T-helper 22 cell (primary cell): ENCODE measurements at regions not wholly inside any gene's neighbourhood (a gene's known extent, or its start where the extent isn't known, plus 50 kb on each side); places are given as distances from the start of the nearest gene placed in this dataset.

Experiments used
- DNase-seq: peaks from one replicate; pipeline ENCODE4 v3.0.0-alpha.2; 2020; ENCODE audit warnings: low read depth

DNA sequence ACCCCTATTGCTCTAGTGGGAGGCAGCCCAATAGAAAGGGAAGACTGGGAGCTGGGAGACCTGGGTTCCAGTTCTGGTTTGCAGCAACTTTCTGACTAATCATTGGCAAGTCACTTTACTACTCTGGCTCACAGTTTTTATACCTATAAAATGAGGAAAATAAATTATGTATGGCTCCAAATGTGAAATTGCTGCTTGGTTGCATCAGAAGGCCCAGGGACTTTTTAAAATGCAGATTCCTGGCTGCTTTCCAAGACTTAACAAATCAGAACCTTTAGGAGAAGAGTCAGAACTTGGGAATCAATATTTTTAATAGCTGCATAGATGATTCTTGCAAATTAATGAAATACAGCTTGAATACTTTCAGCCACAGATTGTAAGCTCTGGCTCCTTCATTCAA is 943.9 kb downstream of the EPHA4 start:
- no peak for DNase-seq

DNA sequence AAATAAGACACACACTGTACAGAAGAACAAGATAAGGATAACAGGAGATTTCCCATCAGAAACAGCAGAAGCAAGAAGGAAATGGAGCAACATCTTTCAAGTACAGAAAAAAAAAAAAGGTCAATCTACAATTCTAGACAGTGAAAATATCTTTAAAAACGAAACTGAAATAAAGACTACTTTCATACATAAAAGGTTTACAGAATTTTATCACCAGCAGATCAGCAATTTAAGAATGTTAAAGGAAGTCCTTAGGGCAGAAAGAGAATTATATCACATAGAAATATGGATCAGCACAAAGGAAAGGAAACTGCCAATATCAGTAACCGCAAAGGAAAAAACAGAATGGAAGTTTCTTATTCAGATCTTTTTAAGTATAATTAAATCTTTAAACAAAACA is 931.0 kb downstream of the EPHA4 start:
- no peak for DNase-seq

DNA sequence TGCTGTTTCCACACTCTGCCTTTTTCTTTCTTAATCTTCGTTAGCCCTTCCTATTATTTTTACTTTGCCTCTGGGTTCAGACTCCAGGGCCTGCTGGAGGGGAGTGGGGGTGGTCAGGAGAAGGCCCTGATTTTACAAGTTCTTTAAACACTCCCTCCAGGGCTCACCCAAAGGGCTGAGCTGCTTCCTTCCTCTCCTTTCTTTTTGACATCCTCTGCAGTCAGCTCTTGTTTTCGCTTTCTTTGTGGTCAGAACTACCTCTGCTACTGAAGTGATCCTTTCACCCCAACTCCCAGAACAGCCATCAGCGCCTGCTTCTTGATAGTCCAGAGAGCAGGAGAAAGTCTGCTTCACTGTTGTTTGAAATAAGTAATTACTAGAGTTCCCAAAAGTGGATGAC is 925.7 kb downstream of the EPHA4 start:
- no peak for DNase-seq

DNA sequence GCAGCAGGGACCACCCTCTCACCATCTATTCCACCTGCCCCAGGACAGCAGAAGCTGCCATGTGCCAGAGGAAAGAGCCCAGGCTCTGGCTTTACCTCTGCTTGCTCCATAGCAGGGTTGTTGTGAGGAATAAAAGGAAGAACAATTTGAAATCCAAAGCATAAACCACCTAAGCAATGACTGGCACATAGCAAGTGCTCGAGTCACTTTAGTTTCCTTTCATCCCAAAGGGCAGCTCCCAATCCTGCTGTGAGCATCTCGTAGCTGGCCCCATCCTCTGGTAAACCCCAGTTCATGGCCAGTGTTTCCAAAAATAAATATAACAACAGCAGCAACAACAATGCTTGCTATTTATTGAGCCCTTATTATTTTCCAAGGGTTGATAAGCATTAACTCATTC is 923.5 kb downstream of the EPHA4 start:
- DNase-seq = no peak

DNA sequence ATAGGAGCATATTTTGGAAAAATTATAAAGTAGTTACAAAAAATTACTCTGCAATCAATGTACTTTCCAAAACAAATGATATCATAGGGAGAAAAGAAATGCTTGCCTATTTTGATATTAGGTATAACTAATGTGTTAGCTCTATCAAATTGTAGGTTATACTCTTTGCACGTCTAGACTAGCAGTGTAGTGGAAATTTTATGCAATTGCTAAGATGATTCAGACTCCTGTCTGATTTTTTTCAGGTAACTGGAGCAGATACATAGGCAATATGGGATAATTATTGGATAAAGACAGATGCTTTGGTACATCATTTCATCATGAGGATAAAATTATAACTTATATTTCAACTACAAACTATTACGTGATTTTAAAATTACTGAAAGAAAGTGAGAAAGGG is 918.3 kb downstream of the EPHA4 start:
- no peak for DNase-seq

DNA sequence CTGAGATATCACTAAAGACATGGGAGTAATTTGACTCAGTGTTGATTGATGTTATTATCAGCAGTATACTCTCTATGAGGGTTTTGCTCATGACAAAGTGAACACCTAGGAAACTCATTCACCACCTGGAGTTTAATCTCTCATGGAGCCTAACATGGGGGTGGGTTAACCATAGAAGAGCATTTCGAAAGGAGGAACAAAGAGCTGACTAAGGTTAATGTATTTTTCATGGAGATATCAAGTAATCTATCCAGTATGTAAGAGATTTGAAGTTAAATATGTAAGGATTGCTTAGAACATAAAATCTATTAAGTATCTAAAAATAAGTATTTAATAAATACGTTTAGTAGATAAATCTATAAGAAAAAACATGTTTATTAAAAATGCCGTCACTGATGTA is 917.8 kb downstream of the EPHA4 start:
- no peak for DNase-seq

DNA sequence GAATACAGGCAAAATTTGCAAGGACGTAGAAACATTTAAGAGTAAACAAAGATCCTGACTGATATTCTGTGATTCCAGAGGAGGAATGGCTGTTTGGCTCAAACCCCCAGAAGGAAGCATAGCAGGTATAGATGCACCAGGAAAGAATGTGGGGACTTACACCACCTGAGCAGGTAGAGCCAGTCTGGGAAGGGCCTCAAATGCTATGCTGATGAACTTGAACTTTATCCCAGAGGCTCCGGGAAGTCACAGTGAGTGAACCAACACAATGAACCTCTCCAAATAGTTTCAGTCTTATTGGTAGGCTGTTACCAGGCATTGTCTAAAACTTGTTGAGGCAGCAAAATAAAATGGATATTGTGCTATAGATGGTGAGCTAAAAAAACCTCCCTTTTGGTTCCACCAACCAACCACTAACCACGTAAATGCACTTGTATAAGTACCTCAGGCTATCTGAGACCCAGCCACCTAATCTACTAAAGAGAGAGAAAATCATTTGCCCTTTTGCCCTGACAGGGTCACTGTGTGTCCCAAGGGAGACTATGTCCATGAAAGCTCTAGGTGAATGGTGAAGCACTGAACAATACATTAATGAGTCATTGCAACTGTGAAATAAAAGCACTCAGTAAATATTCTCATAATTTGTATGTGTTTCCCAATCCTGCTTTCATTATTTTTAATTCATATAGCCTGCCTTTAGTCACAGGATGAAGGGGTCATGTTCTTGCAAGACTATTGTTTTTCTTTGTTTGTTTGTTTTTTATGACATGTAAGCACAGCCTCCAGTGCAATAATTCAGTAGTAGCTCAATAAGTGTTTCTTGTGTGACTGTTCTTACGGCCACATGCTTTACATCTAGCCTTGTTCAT is 911.6 kb downstream of the EPHA4 start:
- no peak for DNase-seq

DNA sequence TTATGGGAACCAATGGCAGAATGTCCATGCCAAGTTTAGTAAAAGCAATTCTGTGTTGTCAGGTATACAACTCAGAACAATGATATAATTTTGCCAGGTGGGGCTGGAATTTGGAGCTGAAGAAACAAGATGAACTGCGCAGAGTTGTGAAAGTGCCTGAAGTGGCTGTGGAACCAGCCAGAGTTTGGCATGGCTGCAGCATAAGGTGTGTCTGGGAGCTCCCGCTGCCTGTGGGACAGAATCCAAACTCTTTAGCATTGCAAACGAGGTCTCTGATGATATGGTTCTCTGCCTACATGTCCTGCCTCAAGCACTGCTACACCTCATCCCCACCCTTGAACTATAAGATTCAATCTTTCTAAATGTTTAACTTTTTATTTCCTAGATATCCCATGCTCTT is 909.7 kb downstream of the EPHA4 start:
- DNase-seq = no peak

DNA sequence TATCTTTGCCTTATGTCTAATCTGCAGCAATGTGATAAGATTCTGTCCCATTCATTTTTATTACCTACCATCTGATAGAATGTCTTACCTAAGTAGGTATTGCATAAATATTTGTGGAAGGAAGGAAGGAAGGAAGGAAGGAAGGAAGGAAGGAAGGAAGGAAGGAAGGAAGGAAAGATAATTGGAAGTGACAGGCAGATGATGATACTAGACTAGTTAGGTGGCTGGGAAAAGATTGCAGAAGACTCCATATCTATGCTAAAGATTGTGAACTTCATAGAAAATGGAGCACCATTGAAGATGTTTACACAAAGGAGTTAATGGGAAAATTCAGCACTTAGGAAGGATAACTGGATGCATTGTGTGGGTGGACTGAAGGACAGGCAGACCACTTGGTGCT is 909.0 kb downstream of the EPHA4 start:
- no peak for DNase-seq

DNA sequence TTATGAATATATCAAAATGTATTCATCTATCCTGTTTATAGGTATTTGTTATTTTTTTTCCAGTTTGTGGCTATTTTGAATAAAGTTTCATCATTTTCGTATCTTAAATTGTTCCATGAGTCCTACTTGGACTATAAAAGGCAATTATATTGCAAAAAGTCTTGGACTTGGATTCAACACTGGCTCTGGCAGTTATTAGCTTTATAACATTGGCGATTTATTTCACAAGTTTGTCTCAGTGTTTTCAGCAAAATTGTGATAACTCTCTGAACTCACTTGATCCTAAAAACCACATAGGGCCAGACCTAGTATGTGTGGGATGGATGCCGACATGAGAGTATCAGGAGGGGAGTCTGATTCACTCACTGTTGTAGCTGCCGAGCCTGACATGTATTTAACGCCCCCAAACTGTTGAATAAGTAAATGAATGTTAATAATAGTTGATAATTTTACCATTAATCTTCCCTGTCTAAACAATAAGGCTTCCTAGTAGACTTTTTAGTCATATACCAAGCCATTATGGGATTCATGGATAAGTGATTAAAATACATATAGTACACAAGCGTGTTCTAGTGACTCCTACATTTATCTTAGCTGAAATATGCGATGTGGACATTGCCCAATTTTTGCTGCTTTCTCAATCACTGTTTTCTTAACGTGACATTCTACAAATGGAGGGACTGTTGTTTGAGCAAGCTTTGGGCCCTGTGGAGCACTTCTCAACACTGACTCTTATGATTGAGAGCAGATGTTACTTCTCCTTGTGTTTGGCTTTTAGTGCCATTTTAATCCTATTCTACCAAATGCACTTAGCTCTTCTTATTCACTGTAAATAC is 907.6 kb downstream of the EPHA4 start:
- no peak for DNase-seq

DNA sequence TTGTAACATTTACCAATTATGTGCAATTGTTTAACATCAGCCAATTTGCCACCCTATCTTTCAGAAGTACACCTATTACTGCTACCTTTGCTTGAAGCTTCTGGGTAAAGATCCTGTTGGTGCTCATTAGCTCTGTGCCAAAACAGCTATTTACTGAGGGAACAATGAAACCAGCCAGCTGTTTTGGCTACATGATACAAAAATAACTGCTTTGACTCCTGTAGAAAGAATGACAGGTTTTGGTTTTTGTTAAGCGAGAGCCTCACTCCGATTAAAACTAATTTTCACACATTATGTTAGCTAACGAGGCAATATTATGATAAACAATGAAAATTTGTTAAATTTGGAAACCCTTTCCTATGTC is 907.0 kb downstream of the EPHA4 start:
- DNase-seq = no peak

DNA sequence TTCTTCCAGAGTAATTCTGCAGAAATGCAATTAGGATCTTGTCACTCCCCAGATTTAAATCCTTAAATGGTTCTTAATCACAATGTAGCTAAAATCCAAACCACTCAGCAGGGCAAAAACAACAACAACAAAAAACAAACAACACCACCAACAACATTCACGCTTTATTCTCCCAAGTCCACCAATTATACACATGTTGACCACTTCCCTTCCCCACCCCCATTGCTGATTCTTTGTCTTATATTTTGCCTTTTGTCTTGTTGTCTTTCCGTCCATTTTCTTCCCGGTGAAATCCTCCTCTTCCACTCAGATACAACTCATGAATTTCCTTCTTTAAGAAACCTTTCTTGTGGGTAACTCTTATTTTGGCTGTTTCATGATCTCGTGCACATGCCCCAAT is 902.8 kb downstream of the EPHA4 start:
- DNase-seq = no peak

DNA sequence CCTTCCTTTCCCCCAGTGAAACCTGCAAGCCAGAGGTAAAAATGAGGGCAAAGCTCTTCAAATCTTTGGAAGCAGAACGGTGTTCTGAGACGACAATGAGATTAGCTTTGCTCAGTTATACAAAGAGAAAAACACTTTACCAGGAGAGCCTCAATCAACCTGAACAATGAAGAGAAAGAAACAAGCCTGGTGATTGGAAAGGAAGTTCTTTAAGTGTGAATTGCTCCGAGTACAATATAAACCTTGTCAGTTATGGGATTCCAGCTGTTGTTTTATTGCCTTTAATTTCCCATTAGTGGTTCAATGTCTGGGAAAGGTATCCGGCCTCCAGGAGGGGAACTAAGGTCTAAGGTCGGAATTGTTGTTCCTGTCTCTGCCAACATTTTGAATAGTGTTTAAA is 901.6 kb downstream of the EPHA4 start:
- no peak for DNase-seq

DNA sequence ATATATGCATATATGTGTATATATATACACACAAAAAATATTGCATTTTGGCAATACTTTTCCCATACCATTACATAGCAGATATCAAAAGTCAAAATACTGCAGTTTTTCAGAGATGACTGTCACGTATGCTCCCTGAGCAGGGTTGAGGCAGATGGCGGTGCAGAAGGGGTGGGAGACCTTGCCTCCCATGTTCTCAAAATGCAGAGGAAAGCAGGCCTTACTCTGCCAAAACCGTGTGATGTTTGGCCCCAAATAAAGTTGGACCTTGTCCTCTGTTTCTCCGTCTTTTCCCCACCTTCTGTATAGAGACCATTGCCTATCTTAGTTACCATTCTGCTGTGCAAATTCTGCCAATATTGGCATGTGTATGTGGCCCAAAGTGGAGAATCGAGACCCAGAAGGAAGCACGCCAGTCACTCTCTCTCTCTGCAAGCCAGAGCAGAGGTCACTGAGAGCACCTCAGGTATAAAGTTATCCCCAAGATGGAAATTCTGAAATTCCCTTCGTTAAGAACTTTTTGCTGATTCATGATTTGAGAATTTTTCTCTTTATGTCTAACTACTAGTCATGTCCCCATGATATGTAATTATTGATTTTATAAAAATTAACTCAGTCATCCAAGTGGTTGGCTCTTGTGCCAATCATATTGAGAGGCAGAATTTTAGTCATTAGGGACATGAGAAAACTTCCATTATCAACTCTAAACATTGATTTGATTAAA is 898.8 kb downstream of the EPHA4 start:
- no peak for DNase-seq

DNA sequence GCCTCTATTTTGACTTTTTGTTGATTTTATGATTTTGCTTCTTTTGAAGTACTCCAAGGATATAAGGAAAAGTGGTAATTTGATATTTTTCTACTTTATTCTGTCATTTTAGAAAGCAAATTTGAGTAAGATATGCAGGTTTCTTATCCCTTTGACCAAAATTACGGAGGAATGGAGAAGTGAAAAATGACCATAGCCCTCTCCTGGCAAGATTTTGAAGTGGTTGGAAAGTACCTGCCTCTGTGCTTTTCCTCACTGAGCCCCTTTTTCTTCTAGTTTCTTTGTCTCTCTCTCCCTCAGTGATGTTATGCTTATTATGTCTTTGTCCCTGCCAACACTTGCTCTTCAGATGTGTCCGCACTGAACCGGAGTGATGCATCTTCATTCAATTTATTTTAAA is 898.1 kb downstream of the EPHA4 start:
- no peak for DNase-seq

DNA sequence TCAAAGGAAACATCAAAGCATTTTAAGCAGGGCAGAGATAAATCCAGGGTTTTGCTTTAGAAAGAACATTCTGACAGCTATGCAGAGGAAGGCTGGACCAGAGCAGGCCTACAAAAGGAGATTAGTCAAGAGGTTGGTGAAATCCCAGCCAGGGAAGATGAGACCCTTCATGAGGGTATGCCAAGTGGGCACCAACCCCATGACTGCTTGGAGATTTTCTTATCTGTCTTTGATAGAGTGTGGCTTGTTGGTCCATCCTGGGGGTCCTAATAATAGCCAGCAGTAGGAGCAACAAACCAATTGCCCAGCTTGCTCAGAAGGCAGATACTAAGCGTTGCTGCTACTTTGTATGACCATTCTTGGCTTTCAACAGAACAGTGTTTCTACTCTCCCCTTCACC is 895.4 kb downstream of the EPHA4 start:
- no peak for DNase-seq

DNA sequence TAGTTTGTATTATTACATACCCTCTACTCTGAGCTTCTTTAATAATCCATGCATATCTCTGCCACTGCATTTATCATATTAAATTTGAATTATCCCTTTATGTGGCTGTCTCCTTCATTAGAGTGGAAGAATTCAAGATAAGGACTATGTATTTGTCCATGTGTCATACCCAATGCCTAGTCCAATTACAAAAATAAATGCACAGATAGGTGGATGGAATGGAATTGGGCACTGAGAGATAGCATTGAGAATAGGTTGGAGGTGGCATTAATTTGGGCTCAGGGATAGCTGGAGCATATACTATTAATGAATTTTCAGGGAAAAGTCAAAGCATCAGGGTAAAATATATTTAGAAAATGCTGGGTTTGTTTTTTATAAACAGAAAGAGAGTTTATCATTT is 893.2 kb downstream of the EPHA4 start:
- DNase-seq = no peak

DNA sequence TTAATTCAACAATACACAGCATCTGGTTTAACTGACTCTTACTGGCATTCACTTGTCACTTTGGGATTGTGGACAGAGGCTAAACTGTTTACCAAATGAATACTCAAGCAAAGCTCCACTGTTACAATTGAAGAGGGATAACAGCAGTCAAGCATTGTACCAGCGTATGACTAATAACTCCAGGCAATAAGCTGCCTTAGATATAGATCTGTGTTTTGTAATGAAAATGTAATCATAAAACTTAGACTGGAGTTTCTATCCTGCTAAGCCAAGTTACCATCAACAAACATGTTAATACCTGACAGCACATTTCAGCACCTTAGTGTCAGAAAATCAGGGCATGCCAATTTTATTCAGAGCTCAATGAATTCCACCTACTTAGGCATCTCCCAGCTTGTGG is 889.5 kb downstream of the EPHA4 start:
- no peak for DNase-seq

DNA sequence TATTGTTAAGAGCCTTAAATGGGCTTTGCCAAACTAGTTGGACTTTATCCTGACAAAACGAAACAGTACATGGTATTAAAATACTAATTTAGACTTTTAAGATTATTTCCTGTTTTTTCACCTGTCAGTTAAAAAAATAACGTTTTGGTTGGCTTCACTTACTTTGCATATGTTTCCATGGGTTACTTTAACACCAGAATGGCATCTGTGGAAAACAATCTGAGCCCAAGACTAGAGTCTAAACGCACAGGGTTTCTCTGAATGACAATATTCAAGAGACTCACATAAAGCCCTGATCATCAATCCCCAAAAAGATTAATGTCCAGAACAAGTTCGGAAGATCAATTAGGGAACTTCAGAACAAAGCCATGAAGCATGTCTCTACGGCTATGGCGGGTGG is 888.0 kb downstream of the EPHA4 start:
- DNase-seq = no peak

DNA sequence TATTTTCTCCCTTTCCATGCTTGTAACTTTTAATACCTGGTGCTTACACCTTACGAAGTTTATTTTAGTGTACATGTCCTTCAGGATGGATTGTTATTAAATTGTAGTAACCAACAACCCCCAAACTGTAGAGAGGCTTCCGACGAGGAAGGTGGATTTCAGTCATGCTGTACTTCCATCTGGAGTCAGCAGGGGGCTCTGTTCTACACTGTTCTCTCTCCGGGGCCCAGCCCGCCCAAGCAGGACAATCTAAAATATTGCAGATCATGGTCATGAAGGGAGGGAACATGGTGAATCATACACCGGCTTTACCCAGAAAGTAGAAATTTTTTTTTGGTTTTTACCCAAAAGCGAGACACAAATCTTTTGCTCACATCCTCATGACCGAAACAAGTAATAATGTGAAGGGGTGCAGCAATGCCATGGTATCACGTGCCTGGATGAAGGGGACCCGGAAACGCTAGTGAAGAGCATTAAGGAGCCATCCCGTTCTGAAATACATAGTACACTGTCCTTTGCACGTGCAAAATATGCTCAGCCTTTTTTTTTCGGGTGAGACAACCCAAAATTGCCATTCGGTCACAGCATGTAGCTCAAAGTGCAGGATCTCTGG is 884.8 kb downstream of the EPHA4 start:
- peak; percentile 8 for DNase-seq

DNA sequence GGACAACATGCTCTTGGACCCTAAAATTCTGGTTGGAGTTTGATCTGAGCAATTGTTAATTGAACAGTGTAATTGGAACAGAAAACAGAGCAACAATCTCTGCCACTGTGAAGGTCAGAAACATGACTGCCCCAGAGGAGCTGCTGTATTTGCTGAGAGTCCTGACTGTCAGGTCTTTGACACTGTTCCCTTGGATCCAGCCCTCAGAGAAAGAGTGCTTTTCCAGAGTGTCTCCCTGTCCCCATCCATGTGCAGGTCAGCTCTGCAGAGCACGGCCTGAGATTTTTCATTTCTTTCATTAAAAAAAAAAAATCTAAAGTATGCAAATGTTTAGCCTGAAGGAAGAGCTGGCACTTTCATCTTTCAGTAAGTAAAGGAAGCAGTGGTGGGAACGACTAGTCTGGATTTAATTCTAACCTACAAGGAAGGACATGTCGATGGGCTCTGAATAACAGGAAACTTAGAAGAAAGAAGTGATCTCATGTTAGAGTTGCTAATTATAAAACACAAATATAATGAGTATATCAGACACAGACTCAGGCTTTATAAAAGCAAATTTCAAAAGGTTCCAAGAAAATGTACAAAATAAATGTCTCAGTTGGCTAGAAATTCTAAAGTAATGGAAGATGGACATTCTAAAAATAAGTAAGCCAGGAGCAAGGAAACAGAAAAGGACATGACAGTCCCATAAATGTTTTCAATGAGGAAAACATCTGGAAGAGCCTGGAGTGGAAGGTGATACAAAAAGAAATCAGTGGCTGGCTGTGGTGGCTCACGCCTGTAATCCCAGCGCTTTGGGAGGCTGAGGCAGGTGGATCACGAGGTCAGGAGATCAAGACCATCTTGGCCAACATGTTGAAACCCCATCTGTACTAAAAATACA is 876.5 kb downstream of the EPHA4 start:
- DNase-seq = no peak
